ENCODE measurements at regions not wholly inside any gene's neighbourhood (a gene's known extent, or its start where the extent isn't known, plus 50 kb on each side); places are given as distances from the start of the nearest gene placed in this dataset.

DNA sequence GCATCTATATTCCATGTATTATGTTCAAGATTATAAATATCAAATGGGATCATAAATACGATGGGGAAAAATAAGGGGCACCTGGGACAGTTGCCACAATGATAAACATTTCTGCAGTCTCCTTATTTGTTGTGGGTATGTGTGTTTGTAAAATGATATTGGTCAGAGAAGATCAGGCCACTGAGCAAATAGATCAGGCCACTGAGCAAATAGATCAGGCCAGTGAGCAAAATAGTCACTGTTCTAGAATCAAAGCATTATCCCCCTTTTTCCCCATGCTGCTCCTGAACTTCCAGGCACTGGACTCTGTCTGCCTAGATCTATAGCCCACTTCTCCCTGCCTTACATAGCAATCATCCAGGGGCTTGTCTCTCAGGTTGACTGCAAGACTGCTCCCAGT lies 599.8 kb upstream of the USP24 start:
- TF ChIP-seq, protein P1, sequence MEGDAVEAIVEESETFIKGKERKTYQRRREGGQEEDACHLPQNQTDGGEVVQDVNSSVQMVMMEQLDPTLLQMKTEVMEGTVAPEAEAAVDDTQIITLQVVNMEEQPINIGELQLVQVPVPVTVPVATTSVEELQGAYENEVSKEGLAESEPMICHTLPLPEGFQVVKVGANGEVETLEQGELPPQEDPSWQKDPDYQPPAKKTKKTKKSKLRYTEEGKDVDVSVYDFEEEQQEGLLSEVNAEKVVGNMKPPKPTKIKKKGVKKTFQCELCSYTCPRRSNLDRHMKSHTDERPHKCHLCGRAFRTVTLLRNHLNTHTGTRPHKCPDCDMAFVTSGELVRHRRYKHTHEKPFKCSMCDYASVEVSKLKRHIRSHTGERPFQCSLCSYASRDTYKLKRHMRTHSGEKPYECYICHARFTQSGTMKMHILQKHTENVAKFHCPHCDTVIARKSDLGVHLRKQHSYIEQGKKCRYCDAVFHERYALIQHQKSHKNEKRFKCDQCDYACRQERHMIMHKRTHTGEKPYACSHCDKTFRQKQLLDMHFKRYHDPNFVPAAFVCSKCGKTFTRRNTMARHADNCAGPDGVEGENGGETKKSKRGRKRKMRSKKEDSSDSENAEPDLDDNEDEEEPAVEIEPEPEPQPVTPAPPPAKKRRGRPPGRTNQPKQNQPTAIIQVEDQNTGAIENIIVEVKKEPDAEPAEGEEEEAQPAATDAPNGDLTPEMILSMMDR (IDR thresholded peaks at IDR 0.05; ENCODE audit: low read depth, low read length): no peak
- TF ChIP-seq EZH2phosphoT487 (IDR thresholded peaks at IDR 0.05; ENCODE audit: low read depth): no peak

All from OCI-LY3 (cell line).